ENCODE measurements at regions not wholly inside any gene's neighbourhood (a gene's known extent, or its start where the extent isn't known, plus 50 kb on each side); places are given as distances from the start of the nearest gene placed in this dataset.
"Not testable (repeated sequence)": the region's sequence is repeated elsewhere in the genome, so short reads cannot be mapped to it uniquely, and the experiment has no call there.

DNA sequence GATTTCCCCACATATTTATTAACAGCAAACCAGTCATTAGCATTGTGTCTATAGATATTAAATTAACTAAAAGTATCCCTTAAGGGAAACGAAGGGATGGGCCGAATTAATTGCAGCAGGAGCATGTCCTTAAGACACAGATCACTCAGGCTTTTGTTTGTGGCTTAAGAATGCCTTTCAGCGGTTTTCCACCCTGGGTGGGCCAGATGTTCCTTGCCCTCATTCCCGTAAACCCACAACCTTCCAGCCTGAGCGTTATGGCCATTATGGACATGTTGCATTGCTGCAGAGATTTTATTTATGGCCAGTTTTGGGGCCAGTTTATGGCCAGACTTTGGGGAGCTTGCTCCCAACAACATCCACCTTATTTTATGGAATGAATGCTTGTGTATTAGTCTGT is 55.5 kb upstream of the TCL1A start:
- not testable (repeated sequence) for H3K27me3 ChIP-seq (ENCODE audit: control insufficient read depth, insufficient read depth, low read length); H3K4me1 ChIP-seq (ENCODE audit: control insufficient read depth, insufficient read depth, low read length, poor library complexity, severe bottlenecking); DNase-seq; H3K36me3 Mint-ChIP-seq; H3K4me3 ChIP-seq (ENCODE audit: low read depth, low read length); ATAC-seq (ENCODE audit: low read depth in 2 of 2); H3K9me3 Mint-ChIP-seq; H3K9me3 ChIP-seq (ENCODE audit: control insufficient read depth in 2 of 2, low read length in 2 of 2); H3K27ac ChIP-seq (ENCODE audit: insufficient read depth, low read length, poor library complexity, severe bottlenecking); H3K4me3 Mint-ChIP-seq; H3K27ac Mint-ChIP-seq; H3K27me3 Mint-ChIP-seq; H3K4me1 Mint-ChIP-seq; H3K36me3 ChIP-seq (ENCODE audit: control insufficient read depth, insufficient read depth, low read length)

DNA sequence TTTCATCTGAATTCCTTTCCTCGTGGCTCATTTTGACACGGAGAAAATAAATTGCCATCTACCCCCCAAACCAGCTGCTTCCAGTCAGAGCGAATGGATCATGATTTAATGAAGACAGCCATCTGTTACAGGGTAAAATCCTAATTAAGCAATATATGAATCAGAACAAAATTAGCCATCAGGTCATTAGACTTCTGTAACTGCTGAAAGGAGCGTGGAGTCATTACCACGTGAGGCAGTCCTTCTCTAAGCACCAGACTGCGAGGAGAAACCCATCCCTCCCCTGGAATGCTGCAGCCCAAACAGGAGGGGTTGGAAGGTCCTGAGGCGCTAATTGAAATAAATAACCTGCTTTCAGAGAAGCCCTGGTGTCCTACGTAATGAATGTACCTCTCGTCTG is 51.1 kb upstream of the TCL1A start:
- Histone ChIP-seq H3K9me3 (ENCODE audit: control insufficient read depth in 2 of 2, low read length in 2 of 2) (no peaks in the 10 kb centered on the region), H3K4me3 (ENCODE audit: low read depth, low read length) (no peak overlapping the region), H3K27ac (ENCODE audit: insufficient read depth, low read length, poor library complexity, severe bottlenecking) (no peak overlapping the region), H3K36me3 (ENCODE audit: control insufficient read depth, insufficient read depth, low read length) (no peaks in the 10 kb centered on the region), H3K27me3 (ENCODE audit: control insufficient read depth, insufficient read depth, low read length) (no peaks in the 10 kb centered on the region), H3K4me1 (ENCODE audit: control insufficient read depth, insufficient read depth, low read length, poor library complexity, severe bottlenecking) (no peaks in the 10 kb centered on the region)
- Mint-ChIP-seq H3K9me3 (peaks cover 0 to 1% (median 0%) of the 10 kb centered on the region in 7 donors), H3K4me1 (no peaks in the 10 kb centered on the region), H3K27me3 (peaks cover 5% of the 10 kb centered on the region), H3K27ac (no peak overlapping the region), H3K36me3 (no peaks in the 10 kb centered on the region), H3K4me3 (no peak overlapping the region)
- ATAC-seq (ENCODE audit: low read depth in 2 of 2) (no peak), DNase-seq (no peak)

DNA sequence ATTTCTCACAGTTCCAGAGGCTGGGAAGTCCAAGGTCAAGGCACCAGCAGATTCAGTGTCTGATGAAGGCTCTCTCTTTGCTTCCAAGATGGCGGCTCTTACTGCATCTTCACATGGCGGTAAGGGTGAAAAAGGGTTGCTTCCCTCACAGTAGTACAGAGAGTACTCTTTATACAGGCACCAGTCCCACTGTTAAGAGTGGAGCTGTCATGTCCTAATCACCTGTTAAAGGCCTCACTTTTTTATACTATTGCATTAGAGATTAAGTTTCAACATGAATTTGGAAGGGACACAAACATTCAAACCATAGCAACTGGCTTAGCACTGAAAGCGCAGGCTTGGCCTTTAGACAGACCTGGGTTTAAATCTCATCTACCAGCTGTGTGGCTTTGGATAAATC is 50.0 kb upstream of the TCL1A start:
- H3K4me3 Mint-ChIP-seq, result no peak overlapping the region
- Histone ChIP-seq H3K4me1 (ENCODE audit: control insufficient read depth, insufficient read depth, low read length, poor library complexity, severe bottlenecking) (no peaks in the 10 kb centered on the region), H3K27me3 (ENCODE audit: control insufficient read depth, insufficient read depth, low read length) (no peaks in the 10 kb centered on the region), H3K27ac (ENCODE audit: insufficient read depth, low read length, poor library complexity, severe bottlenecking) (no peak overlapping the region), H3K36me3 (ENCODE audit: control insufficient read depth, insufficient read depth, low read length) (no peaks in the 10 kb centered on the region), H3K4me3 (ENCODE audit: low read depth, low read length) (no peak overlapping the region), H3K9me3 (ENCODE audit: control insufficient read depth in 2 of 2, low read length in 2 of 2) (no peaks in the 10 kb centered on the region)
- no peaks in the 10 kb centered on the region for H3K4me1 Mint-ChIP-seq
- H3K36me3 Mint-ChIP-seq, result no peaks in the 10 kb centered on the region
- H3K9me3 Mint-ChIP-seq, result no peaks in the 10 kb centered on the region
- no peak for ATAC-seq (ENCODE audit: low read depth in 2 of 2)
- no peak overlapping the region for H3K27ac Mint-ChIP-seq
- DNase-seq, result no peak
- peaks cover 5% of the 10 kb centered on the region for H3K27me3 Mint-ChIP-seq

Measured in CD4-positive, CD25-positive, alpha-beta regulatory T cell (primary cell).